Smooth muscle cell (in vitro differentiated cells): ENCODE measurements at regions not wholly inside any gene's neighbourhood (a gene's known extent, or its start where the extent isn't known, plus 50 kb on each side); places are given as distances from the start of the nearest gene placed in this dataset.

ENCODE experiments used
- DNase-seq: peaks from one replicate; lab custom pipeline; 2025; ENCODE audit not compliant: unreplicated experiment; lab: John Stamatoyannopoulos, UW
- H2AFZ ChIP-seq: fragments of 200-600 bp; sonication (generic); 2 replicates; pipeline ENCODE4 v1.6.0; 2016; ENCODE audit warnings: antibody characterized with exemption, low read depth, mild to moderate bottlenecking
- H3F3A ChIP-seq: fragments of 200-600 bp; sonication (generic); 2 replicates; pipeline ENCODE4 v1.6.0; 2017; ENCODE audit warnings: antibody characterized with exemption, low read depth
- H3K27ac ChIP-seq: fragments of 200-600 bp; sonication (generic); 2 replicates; pipeline ENCODE4 v1.5.1; 2016; ENCODE audit warnings: low read depth, mild to moderate bottlenecking
- H3K27me3 ChIP-seq: fragments of 200-600 bp; sonication (generic); 2 replicates; pipeline ENCODE4 v1.6.1; 2016; ENCODE audit warnings: low read depth, mild to moderate bottlenecking
- H3K36me3 ChIP-seq: fragments of 200-600 bp; sonication (generic); 2 replicates; pipeline ENCODE4 v1.5.1; 2016; ENCODE audit warnings: low read depth
- H3K4me1 ChIP-seq: fragments of 200-600 bp; sonication (generic); 2 replicates; pipeline ENCODE4 v1.5.1; 2016; ENCODE audit warnings: low read depth
- H3K4me2 ChIP-seq: fragments of 200-600 bp; sonication (generic); 2 replicates; pipeline ENCODE4 v1.6.0; 2016; ENCODE audit warnings: mild to moderate bottlenecking
- H3K4me3 ChIP-seq: fragments of 200-600 bp; sonication (generic); 2 replicates; pipeline ENCODE4 v1.5.1; 2016; ENCODE audit warnings: mild to moderate bottlenecking
- H3K79me2 ChIP-seq: fragments of 200-600 bp; sonication (generic); 2 replicates; pipeline ENCODE4 v1.6.0; 2016; ENCODE audit warnings: low read depth, mild to moderate bottlenecking
- H3K9ac ChIP-seq: fragments of 200-600 bp; sonication (generic); 2 replicates; pipeline ENCODE4 v1.6.0; 2016; ENCODE audit warnings: low read depth
- H3K9me3 ChIP-seq: fragments of 200-600 bp; sonication (generic); replicated peaks from 2 replicates; pipeline ENCODE4 v1.5.1; 2016; ENCODE audit warnings: low read depth
- H4K20me1 ChIP-seq: fragments of 200-600 bp; sonication (generic); 2 replicates; pipeline ENCODE4 v1.6.0; 2016; ENCODE audit warnings: low read depth
- CTCF ChIP-seq: fragments of 200-600 bp; sonication (generic); IDR thresholded peaks from 2 replicates; pipeline ENCODE4 v1.5.1; 2017; ENCODE audit warnings: borderline replicate concordance, mild to moderate bottlenecking, antibody characterized with exemption; ENCODE audit not compliant: insufficient read depth, poor library complexity, severe bottlenecking
- WGBS: methylation state at CpG from one replicate; pipeline ENCODE4 v1.1.7; 2016; ENCODE audit warnings: low lambda C conversion rate; 5-methylcytosine and 5-hydroxymethylcytosine counted together

GRCh38 chr13:64801768-64802167 lies 2428.4 kb downstream of the PCDH9 start:
- Histone ChIP-seq H3K27me3 (no peaks in the 10 kb centered on the region), H4K20me1 (no peaks in the 10 kb centered on the region), H3F3A (no peaks in the 10 kb centered on the region), H3K4me1 (no peaks in the 10 kb centered on the region), H3K4me2 (no peak overlapping the region), H3K4me3 (no peak overlapping the region), H2AFZ (no peak overlapping the region), H3K79me2 (no peaks in the 10 kb centered on the region), H3K27ac (no peak overlapping the region), H3K36me3 (no peaks in the 10 kb centered on the region), H3K9ac (no peak overlapping the region), H3K9me3 (no peaks in the 10 kb centered on the region)
- TF ChIP-seq CTCF, result no peak
- 73% methylated on average over 4 of the region's 4 CpGs for WGBS
- DNase-seq, result no peak

- Histone ChIP-seq H3F3A (no peaks in the 10 kb centered on the region), H3K27me3 (no peaks in the 10 kb centered on the region), H3K4me1 (no peaks in the 10 kb centered on the region), H3K9me3 (no peaks in the 10 kb centered on the region), H2AFZ (no peak overlapping the region), H3K4me2 (no peak overlapping the region), H3K9ac (no peak overlapping the region), H3K36me3 (no peaks in the 10 kb centered on the region), H4K20me1 (no peaks in the 10 kb centered on the region), H3K4me3 (no peak overlapping the region), H3K27ac (no peak overlapping the region), H3K79me2 (no peaks in the 10 kb centered on the region)
- no peak for TF ChIP-seq CTCF
- WGBS, result 95% methylated on average over 4 of the region's 4 CpGs
- no peak for DNase-seq
Observed at GRCh38 chr13:64798422-64798821, 2431.7 kb downstream of the PCDH9 start.

- Histone ChIP-seq H3K27ac (no peak overlapping the region), H3K27me3 (no peaks in the 10 kb centered on the region), H3F3A (no peaks in the 10 kb centered on the region), H3K4me2 (no peak overlapping the region), H3K9me3 (no peaks in the 10 kb centered on the region), H3K4me3 (no peak overlapping the region), H3K4me1 (no peaks in the 10 kb centered on the region), H2AFZ (no peak overlapping the region), H3K36me3 (no peaks in the 10 kb centered on the region), H3K79me2 (no peaks in the 10 kb centered on the region), H4K20me1 (no peaks in the 10 kb centered on the region), H3K9ac (no peak overlapping the region)
- WGBS, result 92% methylated on average over 3 of the region's 3 CpGs
- DNase-seq, result no peak
- TF ChIP-seq CTCF, result no peak
Observed at GRCh38 chr13:64793592-64793991, 2436.5 kb downstream of the PCDH9 start.

GRCh38 chr13:64793131-64793530 lies 2437.0 kb downstream of the PCDH9 start:
- 93% methylated on average over 3 of the region's 3 CpGs for WGBS
- Histone ChIP-seq H3F3A (no peaks in the 10 kb centered on the region), H3K4me1 (no peaks in the 10 kb centered on the region), H3K27ac (no peak overlapping the region), H3K4me3 (no peak overlapping the region), H3K79me2 (no peaks in the 10 kb centered on the region), H3K36me3 (no peaks in the 10 kb centered on the region), H3K9me3 (no peaks in the 10 kb centered on the region), H4K20me1 (no peaks in the 10 kb centered on the region), H2AFZ (no peak overlapping the region), H3K9ac (no peak overlapping the region), H3K27me3 (no peaks in the 10 kb centered on the region), H3K4me2 (no peak overlapping the region)
- no peak for DNase-seq
- no peak for TF ChIP-seq CTCF
